K562 (cell line): ENCODE measurements at regions not wholly inside any gene's neighbourhood (a gene's known extent, or its start where the extent isn't known, plus 50 kb on each side); places are given as distances from the start of the nearest gene placed in this dataset.

Experiments
- ATAC-seq: fragments of 200-7000 bp; cut with Tn5 transposase; 3 replicates; pipeline ENCODE4 v1.9.1; 2020; ENCODE audit warnings: moderate library complexity
- BruUV-seq: library from RNA; stranded (reverse); fragments of 400-500 nt; replicated peaks from 2 replicates; lab custom pipeline; 2021; lab: Mats Ljungman, UMichigan
- CTCF ChIA-PET: fragments of 300-600 bp; formaldehyde crosslinking; extraction: SDS; loops from one replicate; lab custom pipeline; 2021; ENCODE audit warnings: low intra/inter-chr PET ratio; lab: Yijun Ruan, JAX
- POLR2A ChIA-PET: fragments of 300-600, 350-650 bp; sonication (Branson Sonifier 250); formaldehyde crosslinking; extraction: SDS; loops from one replicate; lab custom pipeline; 2021; ENCODE audit warnings: antibody characterized with exemption, inconsistent platforms; lab: Yijun Ruan, JAX
- DNase-seq, 4 experiments: peaks; one replicate each; pipeline versions ENCODE4 v3.0.0 to v3.0.0-alpha.2; 2011 to 2018; ENCODE audit warnings: low spot score in 3 of 4, mixed read lengths in 3 of 4; ENCODE audit errors: extremely low read depth in 1 of 4
- FAIRE-seq: peaks from 2 replicates; lab custom pipeline; 2011; peaks lifted over from hg19 to GRCh38; lab: Jason Lieb, UNC
- H2AFZ ChIP-seq: 2 replicates; pipeline ENCODE4 v1.6.0; 2011; ENCODE audit warnings: low read depth, low read length, control low read depth, inconsistent platforms
- H3K27ac ChIP-seq: fragments of 200-600 bp; 3 replicates; pipeline ENCODE4 v1.8.0; 2011; ENCODE audit warnings: low read depth, mild to moderate bottlenecking, control low read depth, inconsistent platforms, low read length, moderate library complexity, mixed read lengths; ENCODE audit errors: extremely low read depth
- H3K27me3 ChIP-seq, 2 experiments: fragments of 300-600 bp in 1 of 2; 2 replicates in 1 of 2; 3 replicates in 1 of 2; pipeline versions ENCODE4 v1.6.0 to v1.8.0; 2011; ENCODE audit warnings: inconsistent platforms in 2 of 2, low read length in 2 of 2, mild to moderate bottlenecking in 1 of 2, mixed read lengths in 1 of 2, moderate library complexity in 1 of 2; ENCODE audit not compliant: control insufficient read depth in 2 of 2, insufficient read depth in 2 of 2
- H3K36me3 ChIP-seq: fragments of 300-600 bp; 3 replicates; pipeline ENCODE4 v1.8.0; 2011; ENCODE audit warnings: mild to moderate bottlenecking, low read length, inconsistent platforms; ENCODE audit not compliant: control insufficient read depth, insufficient read depth
- H3K4me1 ChIP-seq, 2 experiments: fragments of 200-600 bp in 1 of 2; replicated peaks in 1 of 2; 2 replicates in 1 of 2; 3 replicates in 1 of 2; pipeline versions ENCODE4 v1.5.1 to v1.8.0; 2011; ENCODE audit warnings: inconsistent platforms in 2 of 2, low read length in 2 of 2, mild to moderate bottlenecking in 1 of 2, mixed read lengths in 1 of 2, moderate library complexity in 1 of 2; ENCODE audit not compliant: control insufficient read depth in 2 of 2, insufficient read depth in 2 of 2
- H3K4me2 ChIP-seq: 2 replicates; pipeline ENCODE4 v1.6.1; 2011; ENCODE audit warnings: low read length, control low read depth, inconsistent platforms, mixed read lengths; ENCODE audit not compliant: insufficient read depth
- H3K4me3 ChIP-seq: fragments of 200-600 bp; sonication (generic), shearing (Covaris generic); 2 replicates; pipeline ENCODE4 v1.5.1; 2016; ENCODE audit warnings: control low read depth, inconsistent platforms
- H3K79me2 ChIP-seq: fragments of 200-600 bp; 3 replicates; pipeline ENCODE4 v1.8.0; 2011; ENCODE audit warnings: low read length, inconsistent platforms; ENCODE audit not compliant: control insufficient read depth, insufficient read depth
- H3K9ac ChIP-seq, 2 experiments: 2 replicates each; pipeline versions ENCODE4 v1.6.0 to v1.6.1; 2011; ENCODE audit warnings: low read depth in 2 of 2, low read length in 2 of 2, control low read depth in 1 of 2, inconsistent platforms in 1 of 2, mild to moderate bottlenecking in 1 of 2, mixed read lengths in 1 of 2; ENCODE audit not compliant: insufficient read depth in 1 of 2
- H3K9me1 ChIP-seq: one replicate; pipeline ENCODE4 v1.6.0; 2011; ENCODE audit warnings: inconsistent platforms, mild to moderate bottlenecking, low read length, moderate library complexity; ENCODE audit not compliant: control insufficient read depth, insufficient read depth
- H3K9me3 ChIP-seq: replicated peaks from 2 replicates; pipeline ENCODE4 v1.5.1; 2011; ENCODE audit warnings: low read depth, low read length, inconsistent platforms; ENCODE audit not compliant: control insufficient read depth, insufficient read depth
- H4K20me1 ChIP-seq: replicated peaks from 2 replicates; pipeline ENCODE4 v1.6.1; 2011; ENCODE audit warnings: low read length, inconsistent platforms, mixed read lengths; ENCODE audit not compliant: control insufficient read depth, insufficient read depth
- HDAC2 ChIP-seq: fragments of 450-650 bp; IDR thresholded peaks from 2 replicates; pipeline ENCODE4 v1.6.1; 2016; ENCODE audit warnings: mild to moderate bottlenecking
- IRF2 ChIP-seq: sonication (generic); formaldehyde crosslinking; IDR thresholded peaks from 2 replicates; pipeline ENCODE4 v1.8.1; 2022; ENCODE audit warnings: mild to moderate bottlenecking, missing genetic modification reagents
- POLR2H ChIP-seq: IDR thresholded peaks from 2 replicates; pipeline ENCODE4 v1.6.1; 2016; ENCODE audit warnings: missing genetic modification characterization, low read depth, mild to moderate bottlenecking, control low read depth, missing compliant biosample characterization, moderate library complexity
- ZKSCAN3 ChIP-seq: fragments of 250-450 bp; sonication (Bioruptor Pico); IDR thresholded peaks from 2 replicates; pipeline ENCODE4 v1.4.0; 2020
- ZNF445 ChIP-seq: fragments of 250-450 bp; sonication (Bioruptor Pico); IDR thresholded peaks from 2 replicates; pipeline ENCODE4 v1.4.0; 2020; ENCODE audit warnings: low read depth, mild to moderate bottlenecking, moderate library complexity
- WGBS: fragments of 100-300 bp; shearing (Covaris generic); methylation state at CpG from one replicate; pipeline ENCODE4 v1.1.6; 2016; ENCODE audit warnings: low coverage, mixed read lengths; ENCODE audit not compliant: insufficient coverage; ENCODE audit errors: missing lambda C conversion rate; 5-methylcytosine and 5-hydroxymethylcytosine counted together
- in situ Hi-C: fragments of 300-500 bp; cut with MboI; formaldehyde crosslinking; loops from 4 replicates; pipeline ENCODE4 v1.15.0; 2018; ENCODE audit warnings: inconsistent platforms, mixed read lengths
- intact Hi-C: fragments of 100-400 bp; cut with micrococcal nuclease; formaldehyde crosslinking; loops from 2 replicates; pipeline ENCODE4 v1.14.2; 2022
- TF ChIP-seq, protein P1 (sequence below): sonication (generic); IDR thresholded peaks from 2 replicates; pipeline ENCODE4 v1.6.1; 2016

DNA sequence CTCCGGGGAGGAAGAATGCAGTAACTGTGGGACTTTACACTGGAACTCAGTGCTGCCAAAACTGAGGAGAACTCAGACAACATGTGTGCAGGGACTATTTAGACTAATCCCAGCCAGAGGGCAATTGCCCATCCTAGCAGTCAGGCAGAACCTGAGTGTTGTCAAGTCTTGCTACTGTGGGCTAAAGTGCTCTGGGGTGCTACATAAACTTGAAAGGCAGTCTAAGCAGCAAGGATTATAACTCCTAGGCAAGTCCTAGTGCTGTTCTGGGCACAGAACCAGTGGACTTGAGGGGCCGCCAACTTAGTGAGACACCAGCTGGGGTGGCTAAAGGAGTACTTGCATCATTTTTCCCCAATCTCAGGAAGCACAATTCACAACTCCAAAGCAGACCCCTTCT, 363.8 kb upstream of the PTCHD4 start:
- no peaks in the 10 kb centered on the region; the same call in none of the 2 replicates for H3K9me3 ChIP-seq
- H2AFZ ChIP-seq = no peak overlapping the region
- H3K79me2 ChIP-seq = no peaks in the 10 kb centered on the region
- H3K4me1 ChIP-seq = no peaks in the 10 kb centered on the region
- BruUV-seq = no TSS peak
- intact Hi-C loops = no loop called here
- no peaks in the 10 kb centered on the region for H3K27me3 ChIP-seq
- FAIRE-seq = no peak
- DNase-seq = no peak
- TF ChIP-seq POLR2H = no peak
- 7% methylated on average over 2 of the region's 2 CpGs for WGBS
- ChIA-PET CTCF (no interaction called here), POLR2A (interaction anchor here (0.8 kb wide), 1 partner anchor 256 kb away, joined by 3 read pairs; no protein-coding TSS in a partner anchor)
- H3K9ac ChIP-seq = no peak overlapping the region
- no peak overlapping the region for H3K27ac ChIP-seq
- in situ Hi-C loops = no loop called here
- no peak overlapping the region for H3K4me2 ChIP-seq
- ATAC-seq = no peak
- H4K20me1 ChIP-seq = no peaks in the 10 kb centered on the region
- H3K4me3 ChIP-seq = no peak overlapping the region
- no peaks in the 10 kb centered on the region for H3K9me1 ChIP-seq
- H3K36me3 ChIP-seq = no peaks in the 10 kb centered on the region

- FAIRE-seq (no peak), DNase-seq (no peak), ATAC-seq (no peak)
- ChIA-PET CTCF (no interaction called here), POLR2A (interaction anchor here (0.8 kb wide), 1 partner anchor 257 kb away, joined by 3 read pairs; no protein-coding TSS in a partner anchor)
- no peaks in the 10 kb centered on the region for H3K79me2 ChIP-seq
- WGBS = 0% methylated on average over 2 of the region's 2 CpGs
- H3K9me3 ChIP-seq = no peaks in the 10 kb centered on the region; the same call in 1 of the 2 replicates
- H4K20me1 ChIP-seq = no peaks in the 10 kb centered on the region
- H3K4me1 ChIP-seq = no peaks in the 10 kb centered on the region
- H2AFZ ChIP-seq = no peak overlapping the region
- no peaks in the 10 kb centered on the region for H3K36me3 ChIP-seq
- H3K9ac ChIP-seq = no peak overlapping the region
- no peaks in the 10 kb centered on the region for H3K27me3 ChIP-seq
- intact Hi-C loops (no loop called here), in situ Hi-C loops (no loop called here)
- no peaks in the 10 kb centered on the region for H3K9me1 ChIP-seq
- no peak overlapping the region for H3K4me2 ChIP-seq
- TF ChIP-seq IRF2 (no peak), HDAC2 (no peak), ZKSCAN3 (no peak), ZNF445 (CRISPR knock-in tag) (no peak)
- TF ChIP-seq, protein P1, sequence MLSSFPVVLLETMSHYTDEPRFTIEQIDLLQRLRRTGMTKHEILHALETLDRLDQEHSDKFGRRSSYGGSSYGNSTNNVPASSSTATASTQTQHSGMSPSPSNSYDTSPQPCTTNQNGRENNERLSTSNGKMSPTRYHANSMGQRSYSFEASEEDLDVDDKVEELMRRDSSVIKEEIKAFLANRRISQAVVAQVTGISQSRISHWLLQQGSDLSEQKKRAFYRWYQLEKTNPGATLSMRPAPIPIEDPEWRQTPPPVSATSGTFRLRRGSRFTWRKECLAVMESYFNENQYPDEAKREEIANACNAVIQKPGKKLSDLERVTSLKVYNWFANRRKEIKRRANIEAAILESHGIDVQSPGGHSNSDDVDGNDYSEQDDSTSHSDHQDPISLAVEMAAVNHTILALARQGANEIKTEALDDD = no peak
- H3K27ac ChIP-seq = no peak overlapping the region
- BruUV-seq = no TSS peak
- no peak overlapping the region for H3K4me3 ChIP-seq
Measured at GRCh38 chr6:48474136-48474535, 363.1 kb upstream of the PTCHD4 start.
